ENCODE measurements at regions not wholly inside any gene's neighbourhood (a gene's known extent, or its start where the extent isn't known, plus 50 kb on each side); places are given as distances from the start of the nearest gene placed in this dataset.

DNA sequence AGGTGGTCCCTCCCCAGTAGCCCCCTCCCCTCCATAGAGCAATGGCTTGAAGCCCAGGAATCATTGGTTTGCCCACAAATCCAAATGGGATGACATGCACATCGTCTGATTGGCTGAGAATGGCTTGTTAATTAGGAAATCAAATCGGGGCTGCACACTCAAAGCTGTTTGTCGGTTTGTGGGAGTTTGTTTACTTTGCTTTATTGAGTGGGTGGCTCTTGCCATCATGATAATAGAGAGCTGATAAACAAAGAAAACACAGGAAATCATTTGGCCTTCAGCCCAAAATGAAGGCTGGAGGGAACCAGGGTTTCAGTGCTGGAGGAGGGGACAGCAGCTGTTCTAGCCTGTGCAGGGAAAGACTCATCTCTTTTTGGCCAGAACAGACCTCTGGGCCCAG, 316.3 kb downstream of the CBLN1 start:
- no peak for TF ChIP-seq SRF (IDR thresholded peaks at IDR 0.05; ENCODE audit: low read depth)
- no peak for TF ChIP-seq ZFX (IDR thresholded peaks at IDR 0.05)
- TF ChIP-seq SIN3A (IDR thresholded peaks at IDR 0.05; ENCODE audit: low read depth), result no peak
- no peak for TF ChIP-seq POLR2AphosphoS5 (IDR thresholded peaks at IDR 0.05; ENCODE audit: low read depth, low read length)
- TF ChIP-seq FOSL1 (IDR thresholded peaks at IDR 0.05; ENCODE audit: low read depth), result no peak
- Histone ChIP-seq H3K9ac (ENCODE audit: low read length) (0 out of 2 replicates have a peak overlapping the region, but pooled peaks have one; percentile 17), H3K27ac (ENCODE audit: low read depth, low read length) (0 out of 2 replicates have a peak overlapping the region, but pooled peaks have one; percentile 82), H2AFZ (ENCODE audit: low read depth, low read length, poor library complexity, severe bottlenecking) (peak overlapping the region; percentile 76), H3K27me3 (ENCODE audit: insufficient read depth, low read length) (no peaks in the 10 kb centered on the region), H3K36me3 (ENCODE audit: control insufficient read depth in 1 of 2, insufficient read depth in 2 of 2, low read length in 2 of 2) (no peaks in the 10 kb centered on the region), H3K9me3 (ENCODE audit: control insufficient read depth in 1 of 2, insufficient read depth in 1 of 2, low read depth in 1 of 2, low read length in 2 of 2) (no peaks in the 10 kb centered on the region), H3K79me2 (ENCODE audit: insufficient read depth, low read length) (no peaks in the 10 kb centered on the region), H3K4me3 (replicated peaks in 1 of 2; ENCODE audit: low read depth in 1 of 2, low read length in 2 of 2) (no peak overlapping the region), H4K20me1 (ENCODE audit: insufficient read depth) (no peaks in the 10 kb centered on the region), H3K4me1 (ENCODE audit: control insufficient read depth in 1 of 2, insufficient read depth in 2 of 2, low read length in 2 of 2) (peaks cover 34 to 72% of the 10 kb centered on the region in 2 experiments), H3K4me2 (ENCODE audit: low read length) (peak overlapping the region; percentile 67), H3K9me2 (ENCODE audit: insufficient read depth) (no peaks in the 10 kb centered on the region)
- intact Hi-C loops (cut with micrococcal nuclease), result no loop called here
- DNase-seq (ENCODE audit: low read depth, low spot score) (no peak), ATAC-seq (no peak)
- no TSS peak for BruUV-seq (replicated peaks)
- ChIA-PET POLR2A (no interaction called here), CTCF (no interaction called here), RAD21 (ENCODE audit: low non-redundant PET in 1 of 2, low total read pairs in 2 of 2, uncharacterized antibody in 2 of 2, unreplicated experiment in 2 of 2) (no interaction called here)

DNA sequence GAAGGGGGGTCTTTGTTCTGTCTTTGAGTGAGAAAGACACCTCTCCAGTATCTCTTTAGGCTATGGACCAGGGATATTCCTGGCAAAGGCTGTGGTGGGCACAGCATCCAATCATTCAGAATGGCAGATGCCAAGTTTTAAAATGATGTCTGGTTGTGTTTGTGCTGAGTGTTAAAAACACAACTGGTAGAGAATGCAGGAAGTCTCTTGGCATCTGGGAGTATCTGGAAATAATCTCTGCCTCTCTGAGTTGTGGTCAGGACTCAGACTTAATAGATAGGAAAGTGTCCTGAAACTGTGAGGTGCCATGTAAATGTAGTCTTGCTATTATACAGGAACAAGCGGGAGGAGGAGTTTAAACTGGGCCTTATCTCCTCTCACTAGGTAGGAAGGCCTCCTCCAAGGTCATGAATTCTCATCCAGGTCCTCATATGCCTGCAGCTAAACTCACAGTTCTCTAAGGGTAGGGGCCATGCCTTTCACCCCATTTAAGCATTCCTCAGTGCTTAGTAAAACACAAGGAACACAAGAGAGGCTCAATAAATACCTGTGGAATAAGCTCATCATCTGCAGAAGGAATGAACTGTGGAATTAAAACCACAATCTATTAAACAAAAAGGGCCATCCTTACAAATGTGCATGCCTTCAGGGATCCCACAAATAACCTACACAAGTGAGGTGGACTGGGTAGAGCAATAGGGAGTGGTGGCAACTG, 317.6 kb downstream of the CBLN1 start:
- peak overlapping the region; percentile 82 for H3K27ac ChIP-seq (ENCODE audit: low read depth, low read length)
- no peak overlapping the region for H2AFZ ChIP-seq (ENCODE audit: low read depth, low read length, poor library complexity, severe bottlenecking)
- ChIA-PET RAD21 (ENCODE audit: low non-redundant PET in 1 of 2, low total read pairs in 2 of 2, uncharacterized antibody in 2 of 2, unreplicated experiment in 2 of 2) (no interaction called here), POLR2A (no interaction called here), CTCF (no interaction called here)
- H4K20me1 ChIP-seq (ENCODE audit: insufficient read depth), result no peaks in the 10 kb centered on the region
- H3K9me2 ChIP-seq (ENCODE audit: insufficient read depth), result no peaks in the 10 kb centered on the region
- BruUV-seq (replicated peaks), result no TSS peak
- peaks cover 42 to 74% of the 10 kb centered on the region in 2 experiments for H3K4me1 ChIP-seq (ENCODE audit: control insufficient read depth in 1 of 2, insufficient read depth in 2 of 2, low read length in 2 of 2)
- DNase-seq (ENCODE audit: low read depth, low spot score) (peak; percentile 74), ATAC-seq (peak; percentile 86)
- peak overlapping the region; percentile 67 for H3K4me2 ChIP-seq (ENCODE audit: low read length)
- peak overlapping the region; percentile 42 for H3K9ac ChIP-seq (ENCODE audit: low read length)
- H3K79me2 ChIP-seq (ENCODE audit: insufficient read depth, low read length), result no peaks in the 10 kb centered on the region
- H3K27me3 ChIP-seq (ENCODE audit: insufficient read depth, low read length), result no peaks in the 10 kb centered on the region
- intact Hi-C loops (cut with micrococcal nuclease), result no loop called here
- H3K9me3 ChIP-seq (ENCODE audit: control insufficient read depth in 1 of 2, insufficient read depth in 1 of 2, low read depth in 1 of 2, low read length in 2 of 2), result no peaks in the 10 kb centered on the region
- H3K4me3 ChIP-seq (replicated peaks in 1 of 2; ENCODE audit: low read depth in 1 of 2, low read length in 2 of 2), result peak overlapping the region in 1 of 2 experiments; percentile 24; a peak in 2 of 4 replicates
- H3K36me3 ChIP-seq (ENCODE audit: control insufficient read depth in 1 of 2, insufficient read depth in 2 of 2, low read length in 2 of 2), result no peaks in the 10 kb centered on the region
- TF ChIP-seq EZH2phosphoT487 (IDR thresholded peaks at IDR 0.05; ENCODE audit: borderline replicate concordance) (no peak), JUND (IDR thresholded peaks at IDR 0.05) (peak; percentile 90), EGR1 (IDR thresholded peaks at IDR 0.05; ENCODE audit: low read depth) (0 out of 2 replicates have a peak, but pooled peaks have one; percentile 14), REST (IDR thresholded peaks at IDR 0.05; ENCODE audit: low read depth) (no peak), ATF3 (IDR thresholded peaks at IDR 0.05) (no peak), EZH2 (IDR thresholded peaks at IDR 0.05) (no peak), ZFX (IDR thresholded peaks at IDR 0.05) (no peak), CTCF (IDR thresholded peaks at IDR 0.05 in 2 of 3, conservative IDR thresholded peaks at IDR 0.05 in 1 of 3; ENCODE audit: borderline replicate concordance in 1 of 3, insufficient read depth in 1 of 3, low read depth in 2 of 3, low read length in 2 of 3) (no peak), ZNF274 (IDR thresholded peaks at IDR 0.05; ENCODE audit: low read depth, low read length) (no peak), SP1 (IDR thresholded peaks at IDR 0.05; ENCODE audit: low read depth) (peak; percentile 89)
